ENCODE measurements at regions not wholly inside any gene's neighbourhood (a gene's known extent, or its start where the extent isn't known, plus 50 kb on each side); places are given as distances from the start of the nearest gene placed in this dataset.

DNA sequence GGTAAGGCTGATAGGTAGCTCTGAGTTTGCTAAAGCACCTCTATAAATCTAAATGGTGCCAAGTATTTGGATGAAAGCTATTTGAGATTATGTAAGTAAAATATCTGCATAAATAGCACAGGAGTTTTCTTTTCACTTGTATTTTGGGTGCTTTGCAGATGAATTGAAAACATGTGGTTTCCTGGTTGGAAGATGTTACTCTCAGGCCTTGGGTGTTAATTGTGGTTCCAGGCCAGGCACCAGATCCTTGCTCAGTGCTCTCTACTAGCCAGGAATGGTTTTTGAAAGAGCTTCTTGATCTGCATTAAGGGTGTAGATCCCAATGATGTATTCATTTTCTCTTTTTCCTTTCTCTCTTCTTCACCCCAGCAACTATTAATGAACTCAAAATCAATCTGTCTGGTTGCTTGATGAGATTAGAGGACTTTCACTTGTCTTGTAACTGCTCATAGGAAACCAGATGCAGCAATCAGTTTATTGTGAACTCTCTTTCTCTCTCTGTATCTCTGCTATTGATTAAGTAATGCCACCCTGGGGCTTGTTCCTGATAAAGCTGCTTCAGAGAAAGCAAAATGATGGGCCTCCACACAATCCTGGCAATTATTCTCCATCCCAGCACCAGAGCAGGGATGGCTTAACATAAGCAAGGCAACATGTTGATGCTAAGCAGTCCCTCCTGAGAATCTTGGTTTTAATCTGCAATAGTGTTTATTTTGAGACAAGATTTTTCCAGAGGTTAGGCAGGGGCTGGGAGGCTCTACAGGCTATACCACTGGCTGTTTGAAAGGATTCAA, 147.0 kb upstream of the NTM start:
- Histone ChIP-seq H3K9me3 (ENCODE audit: control insufficient read depth, low read depth, low read length) (no peaks in the 10 kb centered on the region), H3K4me1 (ENCODE audit: control insufficient read depth, insufficient read depth, low read length) (no peaks in the 10 kb centered on the region), H3K4me3 (ENCODE audit: low read length) (no peak overlapping the region), H3K27ac (ENCODE audit: low read length) (no peak overlapping the region), H3K27me3 (ENCODE audit: control insufficient read depth, insufficient read depth, low read length) (no peaks in the 10 kb centered on the region), H3K36me3 (ENCODE audit: control insufficient read depth, insufficient read depth, low read length) (no peaks in the 10 kb centered on the region)
- DNase-seq, result no peak

DNA sequence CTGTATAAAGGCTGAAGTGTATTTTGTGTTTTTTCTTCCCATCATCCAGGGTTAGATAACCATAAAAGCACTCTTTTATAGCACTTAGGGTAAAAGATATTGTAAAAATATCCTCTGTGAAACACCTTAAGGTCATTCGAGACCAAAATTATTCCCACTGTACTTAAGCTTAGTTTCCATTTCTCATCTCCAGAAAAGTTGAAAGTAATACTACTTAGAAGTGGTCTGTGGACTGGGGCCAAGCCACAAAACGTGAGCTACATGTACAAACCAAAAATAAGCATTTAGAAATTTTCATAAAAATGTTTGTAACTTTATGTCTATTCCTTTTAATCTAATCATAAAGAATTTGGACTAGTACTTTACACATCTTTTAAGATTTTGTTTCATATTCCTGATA, 142.0 kb upstream of the NTM start:
- 33% methylated on average over 1 of the region's 2 CpGs for WGBS (ENCODE audit: insufficient coverage, low lambda C conversion rate)
- Histone ChIP-seq H3K27me3 (ENCODE audit: control insufficient read depth, insufficient read depth, low read length) (no peaks in the 10 kb centered on the region), H3K27ac (ENCODE audit: low read length) (no peak overlapping the region), H3K36me3 (ENCODE audit: control insufficient read depth, insufficient read depth, low read length) (no peaks in the 10 kb centered on the region), H3K9me3 (ENCODE audit: control insufficient read depth, low read depth, low read length) (no peaks in the 10 kb centered on the region), H3K4me1 (ENCODE audit: control insufficient read depth, insufficient read depth, low read length) (no peaks in the 10 kb centered on the region), H3K4me3 (ENCODE audit: low read length) (no peak overlapping the region)
- no peak for DNase-seq

DNA sequence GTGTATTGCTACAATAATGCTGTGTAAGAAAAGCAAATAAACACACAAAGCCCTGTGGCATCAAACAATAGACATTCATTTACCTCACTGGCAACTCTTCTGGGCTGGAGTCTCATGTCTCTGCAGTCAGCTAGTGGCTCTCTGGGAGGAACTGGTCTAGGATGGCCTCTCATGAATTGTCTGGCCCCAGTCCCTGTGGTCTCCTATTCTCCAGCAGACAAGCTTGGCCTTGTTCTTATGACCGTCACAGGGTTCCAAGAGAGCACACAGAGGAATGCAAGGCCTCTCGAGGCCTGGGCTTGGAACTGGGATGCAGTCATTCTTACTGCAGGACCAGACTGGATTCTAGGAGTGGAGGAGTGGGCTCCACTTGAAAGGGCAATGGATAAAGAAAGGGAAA, 141.2 kb upstream of the NTM start:
- Histone ChIP-seq H3K27ac (ENCODE audit: low read length) (no peak overlapping the region), H3K9me3 (ENCODE audit: control insufficient read depth, low read depth, low read length) (no peaks in the 10 kb centered on the region), H3K27me3 (ENCODE audit: control insufficient read depth, insufficient read depth, low read length) (no peaks in the 10 kb centered on the region), H3K36me3 (ENCODE audit: control insufficient read depth, insufficient read depth, low read length) (no peaks in the 10 kb centered on the region), H3K4me1 (ENCODE audit: control insufficient read depth, insufficient read depth, low read length) (no peaks in the 10 kb centered on the region), H3K4me3 (ENCODE audit: low read length) (no peak overlapping the region)
- no CpG with 5 or more reads among the region's 2 CpGs for WGBS (ENCODE audit: insufficient coverage, low lambda C conversion rate)
- no peak for DNase-seq

DNA sequence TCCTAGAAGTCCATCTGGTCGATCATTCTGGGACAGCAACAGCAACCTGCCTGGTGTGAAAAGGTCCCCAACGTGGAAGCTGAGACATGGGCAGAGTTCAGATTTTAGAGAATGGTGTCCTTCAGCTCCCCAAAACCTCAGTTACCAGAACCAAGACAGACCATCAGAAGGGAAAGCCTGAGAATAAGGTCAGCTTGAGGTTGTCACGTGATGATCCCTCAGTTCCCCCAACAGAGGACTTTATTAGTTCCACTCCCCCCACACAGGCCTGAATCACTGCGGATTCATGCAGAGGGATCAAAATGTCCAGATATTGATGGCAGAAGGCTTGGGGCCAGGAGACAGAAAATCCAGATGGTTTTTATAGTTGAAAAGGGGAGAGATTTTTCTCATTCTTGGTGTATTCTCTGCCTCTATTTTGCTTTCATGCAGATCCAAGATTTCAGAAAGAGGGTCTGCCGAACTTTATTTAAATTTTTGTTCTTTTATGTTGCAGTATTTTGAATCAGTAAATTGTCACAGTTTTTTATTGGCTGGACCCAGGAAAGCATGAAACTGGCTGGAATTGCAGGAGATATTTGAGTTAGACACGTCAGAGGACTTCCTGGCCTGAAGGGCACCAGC, 139.0 kb upstream of the NTM start:
- H3K4me3 ChIP-seq (ENCODE audit: low read length), result no peak overlapping the region
- no peaks in the 10 kb centered on the region for H3K9me3 ChIP-seq (ENCODE audit: control insufficient read depth, low read depth, low read length)
- H3K4me1 ChIP-seq (ENCODE audit: control insufficient read depth, insufficient read depth, low read length), result no peaks in the 10 kb centered on the region
- no peaks in the 10 kb centered on the region for H3K27me3 ChIP-seq (ENCODE audit: control insufficient read depth, insufficient read depth, low read length)
- H3K27ac ChIP-seq (ENCODE audit: low read length), result no peak overlapping the region
- WGBS (ENCODE audit: insufficient coverage, low lambda C conversion rate), result no CpG with 5 or more reads among the region's 6 CpGs
- no peaks in the 10 kb centered on the region for H3K36me3 ChIP-seq (ENCODE audit: control insufficient read depth, insufficient read depth, low read length)
- DNase-seq, result no peak

DNA sequence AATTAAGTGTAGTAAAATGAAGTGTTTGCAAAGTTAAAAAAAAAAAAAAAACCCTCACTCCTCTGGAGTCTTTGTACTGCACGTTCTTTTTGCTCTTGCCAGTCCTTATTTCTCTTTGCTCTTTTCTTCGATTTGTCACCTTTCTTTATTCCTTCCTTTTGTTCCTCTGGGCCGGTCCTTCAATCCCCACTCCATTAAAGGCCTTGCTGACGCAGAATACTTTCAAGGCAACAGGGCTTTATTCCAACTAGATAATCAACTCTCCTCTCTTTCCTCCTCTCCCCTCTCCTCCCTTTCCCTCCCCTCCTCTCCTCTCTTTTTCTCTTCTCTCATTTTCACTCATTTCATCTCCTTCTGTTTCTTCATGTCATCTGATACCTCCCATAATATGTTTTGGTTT, 138.2 kb upstream of the NTM start:
- Histone ChIP-seq H3K36me3 (ENCODE audit: control insufficient read depth, insufficient read depth, low read length) (no peaks in the 10 kb centered on the region), H3K4me3 (ENCODE audit: low read length) (no peak overlapping the region), H3K4me1 (ENCODE audit: control insufficient read depth, insufficient read depth, low read length) (no peaks in the 10 kb centered on the region), H3K9me3 (ENCODE audit: control insufficient read depth, low read depth, low read length) (no peaks in the 10 kb centered on the region), H3K27ac (ENCODE audit: low read length) (no peak overlapping the region), H3K27me3 (ENCODE audit: control insufficient read depth, insufficient read depth, low read length) (no peaks in the 10 kb centered on the region)
- DNase-seq, result no peak
- 72% methylated on average over 4 of the region's 4 CpGs for WGBS (ENCODE audit: insufficient coverage, low lambda C conversion rate)

DNA sequence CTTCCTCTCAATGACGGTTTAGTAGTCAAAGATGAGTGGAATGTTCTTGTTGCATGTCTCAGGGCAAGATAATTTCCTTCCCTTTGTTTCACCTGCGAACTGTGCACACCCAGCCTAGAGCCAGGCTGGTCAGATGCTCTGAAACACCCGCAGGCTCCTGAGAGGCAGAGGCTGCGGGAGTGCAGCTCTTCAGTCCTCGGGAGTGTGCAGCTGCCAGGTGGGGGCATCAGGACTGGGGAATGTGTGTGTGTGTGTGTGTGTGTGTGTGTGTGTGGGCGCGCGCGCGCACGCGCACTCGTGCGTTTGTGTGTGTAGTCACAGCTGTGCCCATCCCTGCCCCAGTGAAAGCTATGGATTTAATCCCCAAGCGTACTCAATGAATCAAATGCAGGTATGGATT, 136.2 kb upstream of the NTM start:
- H3K27ac ChIP-seq (ENCODE audit: low read length), result no peak overlapping the region
- H3K9me3 ChIP-seq (ENCODE audit: control insufficient read depth, low read depth, low read length), result no peaks in the 10 kb centered on the region
- H3K4me3 ChIP-seq (ENCODE audit: low read length), result no peak overlapping the region
- WGBS (ENCODE audit: insufficient coverage, low lambda C conversion rate), result no CpG with 5 or more reads among the region's 15 CpGs
- no peaks in the 10 kb centered on the region for H3K27me3 ChIP-seq (ENCODE audit: control insufficient read depth, insufficient read depth, low read length)
- no peaks in the 10 kb centered on the region for H3K4me1 ChIP-seq (ENCODE audit: control insufficient read depth, insufficient read depth, low read length)
- DNase-seq, result peak in 1 of 2 donors; percentile 7
- H3K36me3 ChIP-seq (ENCODE audit: control insufficient read depth, insufficient read depth, low read length), result no peaks in the 10 kb centered on the region

DNA sequence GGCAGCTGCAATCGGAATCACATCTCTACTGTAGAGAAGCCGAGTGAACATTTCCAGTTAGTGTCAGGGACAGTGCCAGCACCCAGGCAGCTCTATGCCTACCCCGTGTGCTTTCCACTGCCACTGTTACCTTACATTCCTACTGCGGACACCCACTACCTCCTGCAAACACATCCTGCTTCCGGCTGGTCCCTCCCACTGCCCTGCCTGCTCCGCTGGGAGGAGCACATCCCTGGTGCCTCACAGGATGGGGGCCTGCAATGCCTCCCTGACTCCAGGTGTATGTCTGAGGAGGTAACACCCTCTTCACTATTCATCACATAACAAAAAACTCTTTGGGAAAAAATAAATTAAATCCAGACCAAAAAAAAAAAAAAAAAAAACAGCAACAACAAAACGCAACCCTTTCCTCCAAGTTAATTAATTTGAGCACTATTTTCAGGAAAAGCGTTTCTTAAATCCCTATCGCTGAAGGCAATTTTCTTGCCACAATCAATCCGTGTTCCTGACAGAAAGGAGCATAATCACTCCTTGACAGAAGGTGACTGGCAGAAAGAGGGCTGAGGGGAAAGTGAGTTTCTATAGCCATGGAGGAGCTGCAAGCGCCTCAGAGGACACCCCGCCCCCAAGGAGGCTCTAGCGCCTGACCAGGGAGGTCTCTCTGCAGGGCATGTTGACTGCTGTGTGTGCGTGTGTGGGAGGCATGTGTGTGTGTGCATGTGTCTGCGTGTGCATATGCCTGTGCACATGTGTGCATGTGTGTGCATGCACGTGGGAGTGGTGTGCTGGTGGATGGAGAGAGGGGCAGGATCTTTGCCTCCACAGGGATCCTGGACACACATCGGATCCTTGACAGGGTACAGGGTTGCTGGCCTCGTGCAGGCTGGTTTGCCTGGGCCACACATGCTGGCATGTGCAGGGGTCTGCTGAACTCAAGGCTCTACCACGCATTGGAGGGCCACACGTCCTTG, 134.8 kb upstream of the NTM start:
- no peak for DNase-seq
- Histone ChIP-seq H3K4me3 (ENCODE audit: low read length) (no peak overlapping the region), H3K36me3 (ENCODE audit: control insufficient read depth, insufficient read depth, low read length) (no peaks in the 10 kb centered on the region), H3K4me1 (ENCODE audit: control insufficient read depth, insufficient read depth, low read length) (no peaks in the 10 kb centered on the region), H3K27me3 (ENCODE audit: control insufficient read depth, insufficient read depth, low read length) (no peaks in the 10 kb centered on the region), H3K27ac (ENCODE audit: low read length) (no peak overlapping the region), H3K9me3 (ENCODE audit: control insufficient read depth, low read depth, low read length) (no peaks in the 10 kb centered on the region)
- whole genome bisulfite sequencing (ENCODE audit: insufficient coverage, low lambda C conversion rate), result no CpG with 5 or more reads among the region's 20 CpGs

DNA sequence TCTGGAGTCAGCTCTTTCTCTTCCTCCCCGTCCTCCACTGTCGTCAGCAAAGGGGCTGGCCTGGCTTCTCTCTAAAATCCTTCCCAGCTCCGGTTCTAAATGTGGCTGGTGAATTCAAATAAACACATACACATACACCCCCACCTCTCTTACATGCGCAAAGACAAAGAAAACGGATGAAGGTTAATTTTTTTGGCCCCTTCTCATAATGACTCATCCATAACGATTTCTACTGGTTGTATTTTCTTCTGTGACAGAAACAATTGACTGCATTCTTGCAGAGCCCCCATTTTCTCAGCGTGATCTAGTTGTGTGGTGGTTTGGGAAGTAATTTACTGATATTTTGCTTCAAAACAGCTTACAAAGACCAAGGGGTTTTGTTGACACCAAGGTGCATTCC, 130.0 kb upstream of the NTM start:
- Histone ChIP-seq H3K27me3 (ENCODE audit: control insufficient read depth, insufficient read depth, low read length) (no peaks in the 10 kb centered on the region), H3K4me1 (ENCODE audit: control insufficient read depth, insufficient read depth, low read length) (no peaks in the 10 kb centered on the region), H3K9me3 (ENCODE audit: control insufficient read depth, low read depth, low read length) (no peaks in the 10 kb centered on the region), H3K36me3 (ENCODE audit: control insufficient read depth, insufficient read depth, low read length) (no peaks in the 10 kb centered on the region), H3K27ac (ENCODE audit: low read length) (no peak overlapping the region), H3K4me3 (ENCODE audit: low read length) (no peak overlapping the region)
- WGBS (ENCODE audit: insufficient coverage, low lambda C conversion rate), result 90% methylated on average over 2 of the region's 7 CpGs
- no peak for DNase-seq

DNA sequence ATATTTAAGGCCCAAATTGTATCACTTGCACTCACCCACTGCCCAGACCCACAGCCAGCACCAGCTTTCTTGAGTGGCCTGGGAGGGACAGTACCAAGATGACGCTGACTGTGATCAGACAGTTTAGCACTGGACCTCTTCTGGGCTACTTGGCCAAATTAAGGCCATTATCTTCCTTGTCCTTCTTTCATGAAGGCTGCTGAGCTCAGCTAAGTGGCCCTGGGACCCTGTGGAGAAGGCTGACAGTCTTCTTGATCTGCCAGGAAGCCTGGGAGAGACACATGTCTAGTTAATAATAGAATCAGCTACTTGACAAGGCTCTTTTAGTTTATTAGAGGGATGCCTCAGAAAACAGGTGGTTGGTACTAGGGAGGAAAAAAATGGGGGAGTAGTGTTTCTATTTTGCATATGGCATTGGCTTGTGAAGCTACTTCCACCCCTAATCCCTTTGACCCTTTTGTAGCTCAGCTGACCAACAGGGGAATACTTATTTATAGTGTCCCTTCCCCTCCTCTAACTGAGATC, 127.9 kb upstream of the NTM start:
- H3K4me1 ChIP-seq (ENCODE audit: control insufficient read depth, insufficient read depth, low read length), result no peaks in the 10 kb centered on the region
- H3K27ac ChIP-seq (ENCODE audit: low read length), result no peak overlapping the region
- no peaks in the 10 kb centered on the region for H3K9me3 ChIP-seq (ENCODE audit: control insufficient read depth, low read depth, low read length)
- H3K4me3 ChIP-seq (ENCODE audit: low read length), result no peak overlapping the region
- no peak for DNase-seq
- WGBS (ENCODE audit: insufficient coverage, low lambda C conversion rate), result no CpG with 5 or more reads among the region's 1 CpG
- H3K36me3 ChIP-seq (ENCODE audit: control insufficient read depth, insufficient read depth, low read length), result no peaks in the 10 kb centered on the region
- peaks cover 11% of the 10 kb centered on the region for H3K27me3 ChIP-seq (ENCODE audit: control insufficient read depth, insufficient read depth, low read length)

DNA sequence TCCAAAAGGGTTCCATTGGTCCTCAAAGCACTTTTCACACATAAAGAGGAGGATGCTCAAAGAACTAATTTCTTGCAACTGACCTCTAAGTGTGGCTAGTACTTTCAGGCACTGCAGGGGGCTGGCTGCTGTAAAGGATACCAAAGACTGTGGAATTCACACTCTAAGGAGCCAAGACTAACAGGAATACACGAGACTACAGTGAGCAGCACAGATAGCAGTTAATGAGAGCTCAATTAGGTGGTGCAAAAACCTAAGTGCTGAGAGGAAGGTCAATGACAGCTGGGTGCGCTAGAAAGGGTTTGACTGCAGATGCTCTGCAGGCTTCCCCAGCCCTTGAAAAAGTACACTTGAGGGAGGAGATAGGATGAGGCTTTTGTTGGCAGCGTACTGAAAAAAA, 124.3 kb upstream of the NTM start:
- Histone ChIP-seq H3K9me3 (ENCODE audit: control insufficient read depth, low read depth, low read length) (no peaks in the 10 kb centered on the region), H3K27ac (ENCODE audit: low read length) (no peak overlapping the region), H3K27me3 (ENCODE audit: control insufficient read depth, insufficient read depth, low read length) (peaks cover 14% of the 10 kb centered on the region), H3K4me1 (ENCODE audit: control insufficient read depth, insufficient read depth, low read length) (no peaks in the 10 kb centered on the region), H3K36me3 (ENCODE audit: control insufficient read depth, insufficient read depth, low read length) (no peaks in the 10 kb centered on the region), H3K4me3 (ENCODE audit: low read length) (no peak overlapping the region)
- no CpG with 5 or more reads among the region's 3 CpGs for WGBS (ENCODE audit: insufficient coverage, low lambda C conversion rate)
- no peak for DNase-seq
